NCI-H446 (cell line): ENCODE measurements at regions not wholly inside any gene's neighbourhood (a gene's known extent, or its start where the extent isn't known, plus 50 kb on each side); places are given as distances from the start of the nearest gene placed in this dataset.

Experiments used
- DNase-seq, 2 experiments: peaks; one replicate each; lab custom pipeline; 2025; lab: John Stamatoyannopoulos, UW

DNA sequence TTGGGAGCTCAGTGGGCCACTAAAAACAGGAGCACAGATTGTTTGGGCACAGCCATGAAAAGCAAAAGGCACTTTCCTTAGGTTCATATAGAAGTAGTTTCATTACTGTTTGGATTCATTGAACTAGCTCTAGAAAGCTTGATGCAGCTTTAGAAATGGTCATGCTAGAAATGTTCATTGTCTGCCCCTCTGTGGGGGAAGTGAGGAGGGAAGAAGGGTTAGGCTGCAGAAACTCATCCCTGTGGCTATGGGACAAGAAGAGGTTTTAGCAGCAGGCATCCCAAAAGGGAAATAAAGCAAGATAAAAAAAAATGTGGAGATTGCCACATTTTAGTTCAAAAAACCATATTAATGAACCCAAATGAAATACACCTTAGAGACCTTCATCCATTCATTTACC, 359.6 kb upstream of the PTBP2 start:
- DNase-seq = no peak

DNA sequence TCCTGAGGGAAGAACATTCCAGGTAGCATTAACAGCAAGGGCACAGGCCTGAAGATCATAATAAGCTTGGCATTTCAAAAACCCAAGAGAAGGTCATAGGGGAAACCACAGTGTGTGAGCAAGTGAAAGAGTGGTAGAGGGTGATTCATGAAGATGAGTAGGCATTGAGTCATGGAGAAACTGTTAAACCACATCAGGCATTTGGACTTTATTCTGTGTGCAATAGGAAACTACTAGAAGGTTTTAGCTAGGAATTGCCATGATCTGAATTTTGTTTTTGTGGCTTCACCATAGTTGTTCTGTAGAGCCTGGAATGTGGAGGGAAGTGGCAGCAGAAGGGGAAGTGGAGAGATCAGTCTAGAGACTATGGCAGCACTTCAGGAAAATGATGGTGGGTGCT, 359.0 kb upstream of the PTBP2 start:
- no peak for DNase-seq

DNA sequence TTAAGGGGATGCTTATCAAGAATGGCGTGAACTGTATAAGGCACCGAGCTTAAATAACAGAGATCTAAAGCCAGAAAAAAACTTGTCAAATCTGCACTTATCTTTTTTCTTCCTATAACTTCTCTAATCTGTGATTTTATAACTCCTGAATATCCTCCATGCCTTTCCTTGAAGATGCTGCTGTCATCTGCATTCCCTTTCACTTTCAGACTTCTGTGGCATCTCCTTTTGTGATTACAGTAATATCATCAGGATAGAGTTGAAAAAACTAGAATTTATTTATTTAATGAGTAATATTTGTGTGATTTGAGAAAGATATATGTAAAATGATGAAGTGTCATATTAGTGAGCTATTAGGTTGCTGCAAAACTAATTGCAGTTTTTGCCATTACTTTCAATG, 357.8 kb upstream of the PTBP2 start:
- DNase-seq = no peak

DNA sequence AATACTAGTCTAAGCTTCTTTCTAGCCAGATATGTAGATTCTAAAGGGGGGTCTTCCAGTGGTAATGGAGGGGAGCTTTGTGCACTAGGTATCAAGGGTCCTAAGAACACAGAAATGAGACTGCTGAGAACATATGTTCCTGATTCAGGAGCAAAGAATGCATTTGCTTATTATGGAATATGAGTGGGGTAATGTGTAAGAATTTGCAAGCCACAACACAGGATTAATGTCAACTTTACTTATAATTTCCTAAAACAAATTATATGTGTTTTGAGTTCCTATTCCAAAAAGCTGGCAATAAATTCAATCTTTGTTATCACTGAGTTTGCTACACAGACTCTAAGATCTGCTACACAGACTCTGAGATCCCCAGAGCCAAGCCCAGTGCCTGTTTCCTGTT, 357.0 kb upstream of the PTBP2 start:
- no peak for DNase-seq

DNA sequence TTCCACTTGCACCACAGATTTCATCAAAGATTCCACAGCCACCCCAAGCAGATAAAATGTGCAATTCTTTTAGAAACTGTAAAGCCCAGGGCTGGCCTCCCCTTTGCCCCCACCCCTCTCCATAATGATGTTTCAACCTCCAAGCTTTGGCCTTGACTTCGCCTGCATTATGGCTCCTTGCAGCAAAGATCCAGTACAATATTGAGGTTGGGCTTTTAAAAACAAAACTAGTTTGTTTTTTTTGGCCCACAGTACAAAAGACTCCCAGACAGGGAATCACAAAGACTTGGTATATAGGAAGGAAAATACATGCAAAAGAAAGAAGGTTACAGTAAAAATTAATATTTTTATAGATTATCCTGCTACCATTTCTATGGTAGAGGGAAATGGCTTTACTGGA, 356.5 kb upstream of the PTBP2 start:
- peak in 1 of 2 experiments; percentile 8 for DNase-seq

DNA sequence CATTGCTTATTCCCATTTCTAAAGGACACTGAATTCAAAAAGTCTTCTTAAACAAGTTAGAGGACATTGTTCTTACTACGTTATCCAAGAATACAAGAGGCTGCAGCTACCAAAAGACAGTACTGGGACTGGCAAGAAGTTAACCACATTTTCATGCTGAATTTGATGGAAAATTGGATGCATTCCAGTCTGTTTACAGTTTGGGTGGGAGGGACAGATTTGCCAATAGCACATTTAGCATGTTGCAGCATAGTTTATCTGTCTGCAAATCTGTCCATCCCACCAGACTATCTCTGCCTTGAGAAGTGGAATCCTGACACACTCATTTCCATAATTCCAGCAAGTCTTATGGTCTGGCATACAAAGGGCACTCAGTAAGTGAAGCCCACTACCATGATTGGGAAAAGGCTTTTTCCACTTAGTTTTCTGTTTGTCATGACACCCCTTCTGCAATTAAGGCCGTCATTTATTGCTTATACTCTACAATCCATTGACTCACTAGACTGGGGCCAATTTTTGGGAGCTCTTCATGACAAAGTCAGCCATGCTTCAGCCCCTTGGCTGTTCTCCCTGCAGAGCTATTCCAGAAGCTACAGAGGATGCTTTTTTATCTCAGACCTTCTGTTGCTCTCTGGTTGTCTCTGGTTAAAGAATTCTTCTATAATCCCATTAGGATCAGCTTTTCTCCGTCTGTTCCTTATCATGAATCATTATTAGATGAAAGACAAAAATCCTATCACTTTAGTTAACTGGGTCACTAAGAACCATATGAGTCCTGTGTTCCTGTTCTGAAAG, 355.8 kb upstream of the PTBP2 start:
- DNase-seq = peak; percentile 30 to 64

DNA sequence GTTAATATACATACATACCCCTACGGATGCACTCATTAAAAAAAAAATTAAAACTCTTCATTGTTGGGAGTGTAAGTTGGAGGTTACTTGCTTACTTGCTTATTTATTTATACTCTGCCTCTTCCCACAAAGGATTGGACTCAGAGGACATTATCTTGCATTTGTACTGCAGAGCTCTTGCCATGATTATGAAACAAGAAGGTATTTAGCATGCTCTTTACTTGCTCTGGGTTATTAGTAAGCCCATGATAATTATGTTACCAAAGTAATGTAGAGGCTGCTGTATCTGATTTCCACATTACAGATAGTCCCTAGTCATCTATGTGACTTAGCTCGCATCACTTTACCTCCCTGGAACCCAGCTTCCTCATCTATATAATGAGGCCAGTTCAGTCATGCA, 355.1 kb upstream of the PTBP2 start:
- DNase-seq = no peak

DNA sequence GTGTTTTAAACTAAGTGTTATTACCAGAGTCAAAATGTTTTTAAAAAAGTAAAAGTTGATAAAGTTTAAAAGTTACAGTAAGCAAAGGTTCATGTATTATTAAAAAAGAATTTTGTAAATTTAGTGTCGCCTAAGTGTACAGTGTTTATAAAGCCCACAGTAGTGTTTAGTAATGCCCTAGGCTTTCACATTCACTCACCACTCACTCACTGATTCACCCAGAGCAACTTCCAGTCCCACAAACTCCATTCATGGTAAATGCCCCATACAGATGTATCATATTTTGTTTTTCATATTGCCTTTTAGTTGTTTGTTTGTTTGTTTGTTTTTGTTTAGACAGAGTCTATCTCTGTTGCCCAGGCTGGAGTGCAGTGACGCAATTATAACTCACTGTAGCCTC, 353.8 kb upstream of the PTBP2 start:
- DNase-seq = no peak

DNA sequence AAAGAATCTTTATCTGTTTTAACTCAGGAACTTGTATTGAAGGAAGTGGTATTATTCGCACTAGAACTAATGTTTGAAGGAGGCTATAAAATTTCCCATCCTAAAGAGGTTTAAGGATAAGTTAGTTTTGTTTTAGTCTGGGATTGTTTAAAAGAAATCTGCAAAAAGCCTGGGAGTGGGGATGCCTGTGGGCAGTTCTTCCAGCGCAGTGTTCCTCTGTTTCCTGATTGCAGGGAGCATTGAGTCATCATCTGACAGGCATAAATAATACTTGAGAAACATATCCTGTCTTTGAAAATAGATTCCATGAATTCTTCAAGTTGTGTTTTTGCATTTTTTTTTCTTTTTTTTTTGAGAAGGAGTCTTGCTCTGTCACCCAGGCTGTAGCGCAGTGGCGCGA, 350.8 kb upstream of the PTBP2 start:
- DNase-seq = no peak

DNA sequence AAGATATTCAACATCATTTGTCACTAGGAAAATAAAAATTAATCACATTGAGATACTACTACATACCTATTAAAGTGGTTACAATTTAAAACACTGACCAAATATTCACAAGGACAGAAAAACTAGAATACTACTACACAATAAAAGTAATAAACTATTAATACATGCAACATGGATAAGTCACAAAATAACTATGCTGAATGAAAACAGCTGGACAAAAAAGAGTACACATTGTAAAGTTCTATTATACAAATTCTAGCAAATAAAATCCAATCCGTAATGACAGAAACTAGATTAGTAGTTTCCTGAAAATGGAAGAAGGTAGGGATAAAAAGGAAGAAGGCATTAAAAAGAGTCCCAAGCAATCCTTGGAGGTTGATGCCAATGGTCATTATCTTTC, 348.7 kb upstream of the PTBP2 start:
- no peak for DNase-seq

DNA sequence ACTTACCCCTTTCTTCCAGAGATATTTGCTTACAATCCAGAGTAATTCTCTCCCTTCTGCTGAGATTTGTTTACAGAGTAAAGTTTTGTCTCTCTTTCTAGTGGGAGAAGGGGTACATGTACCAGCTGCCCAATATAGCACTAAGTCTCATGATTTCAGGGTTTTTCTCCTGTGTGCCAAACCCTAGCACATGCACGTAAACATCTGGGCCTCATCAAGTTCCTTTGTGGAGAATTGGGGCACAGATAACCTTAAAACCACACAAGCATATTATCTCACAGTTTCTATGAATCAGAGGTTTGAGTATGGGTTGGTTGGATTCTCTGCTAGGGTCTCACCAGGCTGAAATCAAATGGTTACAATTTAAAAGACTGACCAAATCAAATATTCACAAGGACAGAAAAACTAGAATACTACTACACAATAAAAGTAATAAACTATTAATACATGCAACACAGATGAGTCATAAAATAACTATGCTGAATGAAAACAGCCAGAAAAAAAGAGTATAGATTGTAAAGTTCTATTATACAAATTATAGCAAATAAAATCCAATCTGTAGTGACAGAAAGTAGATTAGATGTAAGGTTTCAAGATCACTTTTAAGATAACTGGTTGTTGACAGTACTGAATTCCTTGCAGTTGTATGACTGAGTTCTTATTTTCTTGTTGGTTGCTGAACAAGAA, 347.4 kb upstream of the PTBP2 start:
- no peak for DNase-seq

DNA sequence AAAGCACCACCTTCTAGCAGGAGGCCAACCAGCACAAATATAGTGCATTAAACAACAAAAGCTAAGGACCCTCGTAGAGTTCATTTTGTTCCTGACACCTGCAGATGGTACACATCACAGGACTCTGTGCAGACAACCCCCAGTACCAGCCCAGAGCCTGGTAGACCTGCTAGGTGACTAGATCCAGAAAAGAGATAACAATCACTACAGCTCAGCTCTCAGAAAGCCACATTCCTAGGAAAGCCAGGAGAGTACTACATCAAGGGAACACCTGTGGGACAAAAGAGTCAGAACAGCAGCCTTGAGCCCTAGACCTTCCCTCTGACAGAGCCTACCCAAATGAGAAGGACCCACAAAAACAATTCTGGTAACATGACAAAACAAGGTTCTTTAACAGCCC, 344.7 kb upstream of the PTBP2 start:
- no peak for DNase-seq

DNA sequence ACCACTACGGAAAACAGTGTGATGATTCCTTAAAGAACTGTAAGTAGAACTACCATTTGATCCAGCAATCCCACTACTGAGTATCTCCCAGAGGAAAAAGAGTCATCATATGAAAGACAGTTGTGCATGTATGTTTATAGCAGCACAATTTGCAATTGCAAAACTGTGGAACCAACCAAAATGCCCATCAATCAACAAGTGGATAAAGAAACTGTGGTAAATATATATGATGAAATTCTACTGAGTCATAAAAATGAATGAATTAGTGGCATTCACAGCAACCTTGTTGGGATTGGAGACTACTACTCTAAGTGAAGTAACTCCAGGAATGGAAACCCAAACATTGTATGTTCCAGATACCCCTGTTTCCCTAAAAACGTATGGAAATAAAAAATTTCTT, 337.0 kb upstream of the PTBP2 start:
- no peak for DNase-seq

DNA sequence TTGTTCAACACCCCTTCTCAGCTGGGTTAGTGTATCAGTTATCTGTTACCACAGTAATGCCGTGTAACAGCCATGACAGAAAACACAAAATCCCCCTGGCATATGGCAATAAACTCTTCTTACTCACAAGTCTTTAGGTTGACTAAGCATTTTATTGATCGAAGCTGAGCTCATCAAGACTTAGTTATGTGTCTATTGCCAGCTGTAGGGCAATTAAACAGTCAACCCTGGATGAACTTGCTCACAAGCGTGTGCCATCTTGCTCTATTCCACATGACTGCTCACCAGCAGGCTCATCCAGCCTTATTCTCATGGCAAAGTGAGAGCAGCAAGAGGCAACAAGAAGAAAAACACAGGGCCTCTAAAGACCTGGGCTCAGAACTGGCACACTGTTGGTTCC, 333.8 kb upstream of the PTBP2 start:
- peak; percentile 90 to 98 for DNase-seq

DNA sequence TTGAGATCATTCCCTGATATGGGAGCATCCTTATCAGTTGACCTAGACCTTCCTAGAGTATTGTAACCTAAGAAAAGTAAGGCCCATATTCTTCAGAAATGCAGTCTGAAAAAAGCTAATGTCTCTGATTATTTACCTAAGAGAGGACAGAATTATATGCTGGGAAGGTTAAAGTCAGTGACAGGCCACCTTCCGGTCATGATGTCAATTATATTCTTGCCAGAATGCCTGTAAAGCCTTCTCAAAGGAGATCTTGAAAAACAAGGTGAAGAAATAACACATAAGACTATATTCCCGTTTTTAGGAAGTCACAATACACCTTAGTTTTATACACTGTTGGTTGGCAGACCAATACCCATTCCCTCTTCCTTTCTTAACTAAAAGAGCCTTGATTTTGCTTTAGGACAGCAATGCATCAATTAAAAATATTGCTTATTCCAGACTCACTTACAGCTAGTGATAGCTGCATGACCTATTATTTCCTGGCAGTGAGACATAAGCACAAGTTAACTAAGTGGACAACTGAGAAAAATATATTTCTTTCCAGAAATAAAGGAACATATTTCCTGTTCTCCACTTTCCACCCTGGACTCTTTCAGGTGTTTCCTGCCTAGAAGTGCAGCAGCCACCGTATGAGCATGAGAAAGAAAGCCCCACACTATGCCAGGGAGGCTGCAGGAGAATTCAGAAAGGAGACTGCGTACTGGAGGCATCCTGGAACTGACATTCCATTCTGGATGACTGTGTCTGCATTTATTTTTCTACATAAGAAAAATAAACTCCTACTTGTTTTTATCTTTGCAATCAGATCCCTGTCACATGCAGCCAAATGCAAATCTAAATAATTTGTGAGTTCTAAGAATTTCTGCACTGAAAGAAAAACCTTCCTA, 332.9 kb upstream of the PTBP2 start:
- no peak for DNase-seq

DNA sequence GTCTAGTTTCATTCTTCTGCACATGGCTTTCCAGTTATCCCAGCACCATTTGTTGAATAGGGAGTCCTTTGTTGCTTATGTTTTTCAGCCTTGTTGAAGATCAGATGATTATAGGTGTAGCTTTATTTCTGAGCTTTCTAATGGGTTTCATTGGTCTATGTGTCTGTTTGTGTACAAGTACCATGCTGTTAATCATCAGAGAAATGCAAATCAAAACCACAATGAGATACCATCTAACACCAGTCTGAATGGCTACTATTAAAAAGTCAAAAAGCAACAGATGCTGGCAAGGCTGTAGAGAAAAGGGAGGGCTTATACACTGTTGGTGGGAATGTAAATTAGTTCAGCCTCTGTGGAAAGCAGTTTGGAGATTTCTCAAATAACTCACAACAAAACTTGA, 321.5 kb upstream of the PTBP2 start:
- no peak for DNase-seq

DNA sequence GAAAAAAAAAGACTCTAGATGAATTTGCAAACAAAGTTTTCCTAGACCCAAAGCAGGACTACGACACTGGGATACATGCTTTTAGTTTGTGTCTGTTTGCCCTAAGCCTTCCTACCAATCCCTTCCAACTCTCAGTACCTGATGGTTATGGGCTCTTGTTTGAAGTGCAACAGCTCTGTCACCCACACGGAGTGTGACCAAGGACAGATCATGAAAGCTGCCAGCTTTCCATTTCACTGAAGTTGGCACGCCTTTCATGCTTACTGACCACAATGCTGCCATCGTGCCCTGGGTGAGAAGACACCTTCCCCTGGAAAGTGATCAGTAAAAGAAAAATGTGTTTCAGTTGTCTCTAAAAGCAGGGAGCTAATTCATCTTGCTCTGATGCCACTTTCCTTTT, 312.5 kb upstream of the PTBP2 start:
- DNase-seq = no peak

DNA sequence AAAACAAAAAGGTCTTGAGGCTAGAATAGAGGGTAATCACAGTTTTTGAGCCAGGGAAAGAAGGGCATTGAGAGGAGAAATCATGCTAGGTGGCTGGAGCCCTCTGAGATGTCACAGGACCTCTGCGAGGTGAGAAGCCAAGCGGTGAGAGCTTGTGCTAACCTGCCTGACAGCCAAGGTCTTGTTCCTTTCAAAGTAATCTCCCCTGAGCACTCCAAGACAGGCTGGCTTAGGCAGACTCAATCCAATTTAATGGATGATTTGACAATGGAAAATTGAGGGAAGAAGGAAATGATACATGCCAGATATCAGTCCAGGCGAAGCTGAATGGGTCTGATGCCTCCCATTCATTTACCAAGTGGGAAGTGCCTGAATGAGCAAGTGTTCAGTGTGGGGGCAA, 311.9 kb upstream of the PTBP2 start:
- DNase-seq = no peak

DNA sequence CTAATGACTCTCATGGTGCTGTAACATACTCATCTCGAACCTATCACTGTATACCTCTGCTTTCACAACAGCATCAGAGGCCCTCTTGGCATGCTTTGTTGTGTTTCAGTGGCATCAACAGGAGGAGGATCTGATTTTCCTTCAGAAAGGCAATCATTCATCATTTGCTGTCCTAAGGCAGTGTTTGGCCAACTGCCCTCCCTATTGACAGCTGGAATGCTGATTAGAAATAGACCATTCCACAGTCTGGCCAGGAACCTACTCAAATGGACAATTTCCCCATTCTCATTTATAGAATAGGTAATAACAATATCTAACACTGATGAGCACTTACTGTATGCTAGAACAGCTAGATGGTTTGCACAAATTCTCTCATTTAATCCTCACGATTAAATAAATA, 310.6 kb upstream of the PTBP2 start:
- DNase-seq = peak in 1 of 2 experiments; percentile 40

DNA sequence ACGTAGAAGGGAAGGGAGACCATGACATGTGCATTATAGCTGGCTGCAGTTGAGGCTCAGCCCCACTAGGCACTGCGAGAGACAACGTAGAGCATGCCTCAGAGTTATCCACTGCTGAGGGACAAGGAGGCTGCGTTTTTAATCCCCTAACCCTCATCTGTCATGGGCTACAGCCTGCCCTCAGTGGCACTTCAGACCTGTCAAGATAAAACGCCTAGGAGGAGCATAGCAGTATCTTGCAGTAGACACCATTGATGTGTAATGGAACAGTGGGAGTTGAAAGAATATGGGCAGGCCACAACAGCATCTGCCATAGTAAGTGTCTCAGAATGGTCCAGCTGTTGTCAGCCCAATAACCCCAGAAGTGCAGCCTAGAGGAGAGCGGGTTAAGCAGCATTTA, 307.0 kb upstream of the PTBP2 start:
- no peak for DNase-seq

DNA sequence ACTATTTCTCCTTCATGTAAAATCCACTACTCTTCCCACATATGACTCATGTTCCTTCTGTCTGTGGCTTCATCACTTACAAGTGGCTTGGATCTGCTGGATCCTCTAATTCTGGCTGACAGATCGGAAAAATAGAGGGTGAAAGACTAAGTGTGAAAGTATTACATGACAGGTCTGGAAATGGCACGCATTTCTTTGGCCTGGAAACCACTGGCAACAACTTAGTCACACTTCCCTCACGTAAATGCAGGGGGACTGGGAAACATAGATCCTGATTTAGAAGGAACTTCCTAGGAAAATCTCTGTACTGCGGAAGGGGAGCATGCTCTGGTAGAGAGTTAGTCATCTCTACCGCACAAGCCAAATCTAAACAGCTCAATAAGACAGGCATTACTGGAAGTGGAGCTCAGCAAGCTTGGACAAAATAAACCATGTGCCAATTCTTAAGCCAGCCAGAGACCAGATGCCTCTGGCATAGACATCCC, 305.4 kb upstream of the PTBP2 start:
- peak; percentile 70 to 92 for DNase-seq

DNA sequence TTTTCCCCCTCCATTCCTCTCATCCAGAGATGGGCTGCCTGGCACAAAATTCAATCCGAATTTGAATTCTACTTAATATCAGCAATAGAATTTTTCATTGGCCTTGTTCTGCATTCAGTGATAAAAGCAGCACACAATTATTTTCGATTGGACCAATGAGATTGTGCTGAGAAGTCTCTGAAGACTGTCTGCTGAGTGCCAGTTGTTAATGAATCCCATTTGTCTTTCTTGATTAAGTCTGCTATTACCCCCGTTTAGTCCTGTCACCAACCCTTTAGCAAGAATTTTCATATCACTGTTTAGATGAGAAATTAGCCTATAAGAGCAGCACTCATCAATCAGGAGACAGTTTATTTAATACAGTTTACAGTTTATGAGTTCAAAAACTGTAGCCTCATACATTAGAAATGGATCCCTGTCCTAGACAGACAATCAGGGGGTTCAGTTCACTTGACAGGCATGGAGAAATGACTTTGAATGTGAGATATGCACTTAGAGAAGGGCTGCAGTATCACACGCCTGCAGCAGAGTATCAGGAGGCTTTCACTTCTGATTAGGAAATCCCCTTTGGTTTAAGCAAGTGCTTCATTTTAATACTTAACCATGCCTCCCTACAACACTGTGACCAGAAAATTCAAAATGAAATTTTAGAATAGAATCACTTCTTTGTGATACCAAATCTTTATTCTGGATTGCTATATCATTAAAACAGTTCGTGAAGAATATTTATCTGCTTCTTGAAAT, 304.7 kb upstream of the PTBP2 start:
- DNase-seq = no peak
